ENCODE measurements at regions not wholly inside any gene's neighbourhood (a gene's known extent, or its start where the extent isn't known, plus 50 kb on each side); places are given as distances from the start of the nearest gene placed in this dataset.

- Histone ChIP-seq H3K27ac (ENCODE audit: low read depth, low read length) (no peak overlapping the region), H3K9me2 (replicated peaks; ENCODE audit: control insufficient read depth, low read length) (no peaks in the 10 kb centered on the region), H3K36me3 (ENCODE audit: control insufficient read depth, low read length) (no peaks in the 10 kb centered on the region)
These were observed 155.5 kb upstream of the ZKSCAN2 start for GRCh38 chr16:25413133-25413532.

GRCh38 chr16:25411396-25412081 is 153.9 kb upstream of the ZKSCAN2 start:
- no peak overlapping the region for H3K4me2 ChIP-seq (ENCODE audit: low read length)
- no peaks in the 10 kb centered on the region for H4K20me1 ChIP-seq (ENCODE audit: control insufficient read depth, insufficient read depth, low read depth, low read length)
- H3K79me2 ChIP-seq (ENCODE audit: control insufficient read depth, low read length): no peaks in the 10 kb centered on the region
- H3K36me3 ChIP-seq (ENCODE audit: control insufficient read depth, low read length): no peaks in the 10 kb centered on the region
- H3K27ac ChIP-seq (ENCODE audit: low read depth, low read length): no peak overlapping the region
- no peaks in the 10 kb centered on the region for H3F3A ChIP-seq (ENCODE audit: control insufficient read depth, insufficient read depth)
- no peaks in the 10 kb centered on the region for H3K27me3 ChIP-seq (ENCODE audit: control insufficient read depth, low read length)
- no peaks in the 10 kb centered on the region for H3K9me2 ChIP-seq (replicated peaks; ENCODE audit: control insufficient read depth, low read length)
- no peaks in the 10 kb centered on the region for H3K9me3 ChIP-seq (ENCODE audit: control insufficient read depth, insufficient read depth, low read length)
- H3K4me3 ChIP-seq (ENCODE audit: low read length): no peak overlapping the region
- no peak for TF ChIP-seq EZH2phosphoT487 (IDR thresholded peaks at IDR 0.05; ENCODE audit: borderline replicate concordance, low read length)
- TF ChIP-seq CTCF (IDR thresholded peaks at IDR 0.05; ENCODE audit: low read depth, low read length, poor library complexity, severe bottlenecking): no peak
- H3K4me1 ChIP-seq (ENCODE audit: control insufficient read depth, low read length): no peaks in the 10 kb centered on the region

More at GRCh38 chr16:25413133-25413532, 155.5 kb upstream of the ZKSCAN2 start:
- Histone ChIP-seq H3K4me2 (ENCODE audit: low read length) (no peak overlapping the region), H3F3A (ENCODE audit: control insufficient read depth, insufficient read depth) (no peaks in the 10 kb centered on the region), H3K27me3 (ENCODE audit: control insufficient read depth, low read length) (no peaks in the 10 kb centered on the region), H3K4me1 (ENCODE audit: control insufficient read depth, low read length) (no peaks in the 10 kb centered on the region), H3K9me3 (ENCODE audit: control insufficient read depth, insufficient read depth, low read length) (no peaks in the 10 kb centered on the region), H4K20me1 (ENCODE audit: control insufficient read depth, insufficient read depth, low read depth, low read length) (no peaks in the 10 kb centered on the region), H3K4me3 (ENCODE audit: low read length) (no peak overlapping the region), H3K79me2 (ENCODE audit: control insufficient read depth, low read length) (no peaks in the 10 kb centered on the region)
- no peak for TF ChIP-seq CTCF (IDR thresholded peaks at IDR 0.05; ENCODE audit: low read depth, low read length, poor library complexity, severe bottlenecking)
- TF ChIP-seq EZH2phosphoT487 (IDR thresholded peaks at IDR 0.05; ENCODE audit: borderline replicate concordance, low read length): no peak

- H3K36me3 ChIP-seq (ENCODE audit: control insufficient read depth, low read length): no peaks in the 10 kb centered on the region
- H3K4me3 ChIP-seq (ENCODE audit: low read length): no peak overlapping the region
- H4K20me1 ChIP-seq (ENCODE audit: control insufficient read depth, insufficient read depth, low read depth, low read length): no peaks in the 10 kb centered on the region
- TF ChIP-seq EZH2phosphoT487 (IDR thresholded peaks at IDR 0.05; ENCODE audit: borderline replicate concordance, low read length): no peak
- TF ChIP-seq CTCF (IDR thresholded peaks at IDR 0.05; ENCODE audit: low read depth, low read length, poor library complexity, severe bottlenecking): no peak
- H3K4me1 ChIP-seq (ENCODE audit: control insufficient read depth, low read length): no peaks in the 10 kb centered on the region
- no peaks in the 10 kb centered on the region for H3K9me2 ChIP-seq (replicated peaks; ENCODE audit: control insufficient read depth, low read length)
- H3K27me3 ChIP-seq (ENCODE audit: control insufficient read depth, low read length): no peaks in the 10 kb centered on the region
- H3K27ac ChIP-seq (ENCODE audit: low read depth, low read length): no peak overlapping the region
- H3K4me2 ChIP-seq (ENCODE audit: low read length): no peak overlapping the region
- H3K79me2 ChIP-seq (ENCODE audit: control insufficient read depth, low read length): no peaks in the 10 kb centered on the region
- H3K9me3 ChIP-seq (ENCODE audit: control insufficient read depth, insufficient read depth, low read length): peaks cover 3% of the 10 kb centered on the region; the same call in 1 of the 2 replicates
- no peaks in the 10 kb centered on the region for H3F3A ChIP-seq (ENCODE audit: control insufficient read depth, insufficient read depth)
These were observed 146.2 kb upstream of the ZKSCAN2 start for GRCh38 chr16:25403852-25404251.

All from DOHH2 (cell line).